SU-DHL-6 (cell line): ENCODE measurements at regions not wholly inside any gene's neighbourhood (a gene's known extent, or its start where the extent isn't known, plus 50 kb on each side); places are given as distances from the start of the nearest gene placed in this dataset.

Experiments used
- EZH2phosphoT487 ChIP-seq: fragments of 200-600 bp; sonication (generic), shearing (Covaris generic); conservative IDR thresholded peaks from 2 replicates; pipeline ENCODE4 v1.6.1; 2018; ENCODE audit warnings: mild to moderate bottlenecking, antibody characterized with exemption, low read length, moderate library complexity, mixed read lengths
- TF ChIP-seq, protein P1 (sequence below): fragments of 200-600 bp; sonication (generic); IDR thresholded peaks from one replicate; pipeline ENCODE4 v1.5.1; 2017; ENCODE audit warnings: antibody characterized with exemption, mild to moderate bottlenecking, low read length, moderate library complexity; ENCODE audit not compliant: insufficient read depth, poor library complexity, severe bottlenecking

DNA sequence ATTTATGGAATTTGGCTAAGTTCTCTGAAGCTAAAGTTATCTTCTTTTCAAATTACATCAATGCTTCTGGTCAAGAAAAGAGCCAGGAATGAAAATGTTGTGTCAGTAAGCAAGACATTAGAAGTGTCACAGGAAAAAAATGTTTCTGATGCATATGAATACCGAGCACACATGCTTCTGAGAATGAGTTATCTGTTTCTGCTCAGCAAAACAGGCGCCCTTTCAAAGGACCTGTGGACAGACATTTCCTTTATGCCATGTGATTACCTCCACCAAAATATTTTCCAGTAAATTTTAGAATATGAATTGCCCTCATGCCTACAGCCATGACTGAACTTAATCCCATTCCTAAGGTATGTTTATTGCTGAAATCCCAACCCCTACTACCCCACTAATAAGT is 55.4 kb upstream of the RNF180 start:
- TF ChIP-seq, protein P1, sequence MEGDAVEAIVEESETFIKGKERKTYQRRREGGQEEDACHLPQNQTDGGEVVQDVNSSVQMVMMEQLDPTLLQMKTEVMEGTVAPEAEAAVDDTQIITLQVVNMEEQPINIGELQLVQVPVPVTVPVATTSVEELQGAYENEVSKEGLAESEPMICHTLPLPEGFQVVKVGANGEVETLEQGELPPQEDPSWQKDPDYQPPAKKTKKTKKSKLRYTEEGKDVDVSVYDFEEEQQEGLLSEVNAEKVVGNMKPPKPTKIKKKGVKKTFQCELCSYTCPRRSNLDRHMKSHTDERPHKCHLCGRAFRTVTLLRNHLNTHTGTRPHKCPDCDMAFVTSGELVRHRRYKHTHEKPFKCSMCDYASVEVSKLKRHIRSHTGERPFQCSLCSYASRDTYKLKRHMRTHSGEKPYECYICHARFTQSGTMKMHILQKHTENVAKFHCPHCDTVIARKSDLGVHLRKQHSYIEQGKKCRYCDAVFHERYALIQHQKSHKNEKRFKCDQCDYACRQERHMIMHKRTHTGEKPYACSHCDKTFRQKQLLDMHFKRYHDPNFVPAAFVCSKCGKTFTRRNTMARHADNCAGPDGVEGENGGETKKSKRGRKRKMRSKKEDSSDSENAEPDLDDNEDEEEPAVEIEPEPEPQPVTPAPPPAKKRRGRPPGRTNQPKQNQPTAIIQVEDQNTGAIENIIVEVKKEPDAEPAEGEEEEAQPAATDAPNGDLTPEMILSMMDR = no peak
- TF ChIP-seq EZH2phosphoT487 = no peak
